SJCRH30 (cell line): ENCODE measurements at regions not wholly inside any gene's neighbourhood (a gene's known extent, or its start where the extent isn't known, plus 50 kb on each side); places are given as distances from the start of the nearest gene placed in this dataset.

Experiments used
- DNase-seq, 2 experiments: peaks; one replicate each; pipeline ENCODE4 v3.0.0-alpha.2; 2015 to 2020
- H3K27ac ChIP-seq: fragments of 250-450 bp; sonication (Bioruptor Pico); 2 replicates; pipeline ENCODE4 v1.5.1; 2020; ENCODE audit warnings: mild to moderate bottlenecking, moderate library complexity
- H3K27me3 ChIP-seq: fragments of 250-450 bp; sonication (Bioruptor Pico); 2 replicates; pipeline ENCODE4 v1.5.1; 2020; ENCODE audit warnings: mild to moderate bottlenecking, moderate library complexity
- H3K36me3 ChIP-seq: fragments of 250-450 bp; sonication (Bioruptor Pico); 2 replicates; pipeline ENCODE4 v1.5.1; 2020; ENCODE audit warnings: mild to moderate bottlenecking, moderate library complexity
- H3K4me1 ChIP-seq: fragments of 250-450 bp; sonication (Bioruptor Pico); 2 replicates; pipeline ENCODE4 v1.5.1; 2020; ENCODE audit warnings: mild to moderate bottlenecking, moderate library complexity
- H3K4me3 ChIP-seq: fragments of 250-450 bp; sonication (Bioruptor Pico); 2 replicates; pipeline ENCODE4 v1.5.1; 2020; ENCODE audit warnings: mild to moderate bottlenecking, moderate library complexity
- H3K9me3 ChIP-seq: fragments of 250-450 bp; sonication (Bioruptor Pico); replicated peaks from 2 replicates; pipeline ENCODE4 v1.5.1; 2020; ENCODE audit warnings: mild to moderate bottlenecking, moderate library complexity

- no peaks in the 10 kb centered on the region for H3K4me1 ChIP-seq
- no peaks in the 10 kb centered on the region for H3K27me3 ChIP-seq
- no peak overlapping the region for H3K4me3 ChIP-seq
- no peaks in the 10 kb centered on the region for H3K36me3 ChIP-seq
- DNase-seq: no peak
- H3K9me3 ChIP-seq: no peaks in the 10 kb centered on the region
- no peak overlapping the region for H3K27ac ChIP-seq
Observed at GRCh38 chr21:24870633-24871032, 736.6 kb downstream of the MRPL39 start.

GRCh38 chr21:24869862-24870261 lies 737.4 kb downstream of the MRPL39 start:
- Histone ChIP-seq H3K27ac (no peak overlapping the region), H3K4me3 (no peak overlapping the region)
- DNase-seq: no peak

GRCh38 chr21:24868117-24868516 lies 739.2 kb downstream of the MRPL39 start:
- Histone ChIP-seq H3K27me3 (no peaks in the 10 kb centered on the region), H3K36me3 (no peaks in the 10 kb centered on the region), H3K9me3 (no peaks in the 10 kb centered on the region), H3K27ac (no peak overlapping the region), H3K4me1 (no peaks in the 10 kb centered on the region), H3K4me3 (no peak overlapping the region)
- DNase-seq: no peak

More at GRCh38 chr21:24869862-24870261, 737.4 kb downstream of the MRPL39 start:
- Histone ChIP-seq H3K9me3 (no peaks in the 10 kb centered on the region), H3K27me3 (no peaks in the 10 kb centered on the region), H3K36me3 (no peaks in the 10 kb centered on the region), H3K4me1 (no peaks in the 10 kb centered on the region)

GRCh38 chr21:24861471-24861870 lies 745.8 kb downstream of the MRPL39 start:
- Histone ChIP-seq H3K4me3 (no peak overlapping the region), H3K36me3 (no peaks in the 10 kb centered on the region), H3K27me3 (no peaks in the 10 kb centered on the region), H3K4me1 (no peaks in the 10 kb centered on the region), H3K9me3 (no peaks in the 10 kb centered on the region), H3K27ac (no peak overlapping the region)
- no peak for DNase-seq

- Histone ChIP-seq H3K4me3 (no peak overlapping the region), H3K36me3 (no peaks in the 10 kb centered on the region), H3K27ac (no peak overlapping the region), H3K27me3 (no peaks in the 10 kb centered on the region), H3K9me3 (no peaks in the 10 kb centered on the region), H3K4me1 (no peaks in the 10 kb centered on the region)
- no peak for DNase-seq
Observed at GRCh38 chr21:24856326-24856725, 751.0 kb downstream of the MRPL39 start.

- DNase-seq: no peak
- Histone ChIP-seq H3K27me3 (no peaks in the 10 kb centered on the region), H3K36me3 (no peaks in the 10 kb centered on the region), H3K4me3 (no peak overlapping the region), H3K9me3 (no peaks in the 10 kb centered on the region), H3K27ac (no peak overlapping the region), H3K4me1 (no peaks in the 10 kb centered on the region)
Observed at GRCh38 chr21:24852610-24853195, 754.6 kb downstream of the MRPL39 start.

- Histone ChIP-seq H3K4me1 (no peaks in the 10 kb centered on the region), H3K9me3 (no peaks in the 10 kb centered on the region), H3K4me3 (no peak overlapping the region), H3K27ac (no peak overlapping the region), H3K36me3 (no peaks in the 10 kb centered on the region), H3K27me3 (no peaks in the 10 kb centered on the region)
- DNase-seq: no peak
Observed at GRCh38 chr21:24850121-24850520, 757.2 kb downstream of the MRPL39 start.

- DNase-seq: no peak
- Histone ChIP-seq H3K36me3 (no peaks in the 10 kb centered on the region), H3K27ac (no peak overlapping the region), H3K4me3 (no peak overlapping the region), H3K27me3 (no peaks in the 10 kb centered on the region), H3K4me1 (no peaks in the 10 kb centered on the region), H3K9me3 (no peaks in the 10 kb centered on the region)
Observed at GRCh38 chr21:24844671-24845070, 762.6 kb downstream of the MRPL39 start.

- Histone ChIP-seq H3K4me1 (no peaks in the 10 kb centered on the region), H3K4me3 (no peak overlapping the region), H3K27ac (no peak overlapping the region), H3K9me3 (no peaks in the 10 kb centered on the region), H3K27me3 (no peaks in the 10 kb centered on the region), H3K36me3 (no peaks in the 10 kb centered on the region)
- no peak for DNase-seq
Observed at GRCh38 chr21:24840287-24840686, 767.0 kb downstream of the MRPL39 start.

- Histone ChIP-seq H3K27me3 (no peaks in the 10 kb centered on the region), H3K36me3 (no peaks in the 10 kb centered on the region), H3K27ac (no peak overlapping the region), H3K9me3 (no peaks in the 10 kb centered on the region), H3K4me3 (no peak overlapping the region), H3K4me1 (no peaks in the 10 kb centered on the region)
- DNase-seq: no peak
Observed at GRCh38 chr21:24832961-24833360, 774.3 kb downstream of the MRPL39 start.

- H3K4me3 ChIP-seq: no peak overlapping the region
- H3K27ac ChIP-seq: no peak overlapping the region
- H3K4me1 ChIP-seq: no peaks in the 10 kb centered on the region
- H3K27me3 ChIP-seq: no peaks in the 10 kb centered on the region
- no peaks in the 10 kb centered on the region for H3K9me3 ChIP-seq
- no peak for DNase-seq
- H3K36me3 ChIP-seq: no peaks in the 10 kb centered on the region
Observed at GRCh38 chr21:24829397-24829796, 777.9 kb downstream of the MRPL39 start.

GRCh38 chr21:24826822-24827221 lies 780.5 kb downstream of the MRPL39 start:
- Histone ChIP-seq H3K27me3 (no peaks in the 10 kb centered on the region), H3K9me3 (no peaks in the 10 kb centered on the region), H3K4me3 (no peak overlapping the region), H3K4me1 (no peaks in the 10 kb centered on the region), H3K27ac (no peak overlapping the region), H3K36me3 (no peaks in the 10 kb centered on the region)
- DNase-seq: no peak

- no peaks in the 10 kb centered on the region for H3K9me3 ChIP-seq
- DNase-seq: no peak
- no peaks in the 10 kb centered on the region for H3K27me3 ChIP-seq
- H3K4me3 ChIP-seq: no peak overlapping the region
- H3K4me1 ChIP-seq: no peaks in the 10 kb centered on the region
- no peaks in the 10 kb centered on the region for H3K36me3 ChIP-seq
- no peak overlapping the region for H3K27ac ChIP-seq
Observed at GRCh38 chr21:24825348-24825747, 781.9 kb downstream of the MRPL39 start.

GRCh38 chr21:24824209-24824608 lies 783.1 kb downstream of the MRPL39 start:
- no peak for DNase-seq
- Histone ChIP-seq H3K27me3 (no peaks in the 10 kb centered on the region), H3K27ac (no peak overlapping the region), H3K36me3 (no peaks in the 10 kb centered on the region), H3K4me3 (no peak overlapping the region), H3K9me3 (no peaks in the 10 kb centered on the region), H3K4me1 (no peaks in the 10 kb centered on the region)

- no peaks in the 10 kb centered on the region for H3K4me1 ChIP-seq
- H3K4me3 ChIP-seq: no peak overlapping the region
- H3K27ac ChIP-seq: no peak overlapping the region
- no peak for DNase-seq
- no peaks in the 10 kb centered on the region for H3K36me3 ChIP-seq
- H3K9me3 ChIP-seq: no peaks in the 10 kb centered on the region
- no peaks in the 10 kb centered on the region for H3K27me3 ChIP-seq
Observed at GRCh38 chr21:24823247-24823646, 784.0 kb downstream of the MRPL39 start.

- no peak overlapping the region for H3K27ac ChIP-seq
- no peaks in the 10 kb centered on the region for H3K9me3 ChIP-seq
- DNase-seq: no peak
- no peak overlapping the region for H3K4me3 ChIP-seq
- H3K27me3 ChIP-seq: no peaks in the 10 kb centered on the region
- H3K4me1 ChIP-seq: no peaks in the 10 kb centered on the region
- H3K36me3 ChIP-seq: no peaks in the 10 kb centered on the region
Observed at GRCh38 chr21:24785033-24785432, 822.2 kb downstream of the MRPL39 start.
